ENCODE measurements at regions not wholly inside any gene's neighbourhood (a gene's known extent, or its start where the extent isn't known, plus 50 kb on each side); places are given as distances from the start of the nearest gene placed in this dataset.

DNA sequence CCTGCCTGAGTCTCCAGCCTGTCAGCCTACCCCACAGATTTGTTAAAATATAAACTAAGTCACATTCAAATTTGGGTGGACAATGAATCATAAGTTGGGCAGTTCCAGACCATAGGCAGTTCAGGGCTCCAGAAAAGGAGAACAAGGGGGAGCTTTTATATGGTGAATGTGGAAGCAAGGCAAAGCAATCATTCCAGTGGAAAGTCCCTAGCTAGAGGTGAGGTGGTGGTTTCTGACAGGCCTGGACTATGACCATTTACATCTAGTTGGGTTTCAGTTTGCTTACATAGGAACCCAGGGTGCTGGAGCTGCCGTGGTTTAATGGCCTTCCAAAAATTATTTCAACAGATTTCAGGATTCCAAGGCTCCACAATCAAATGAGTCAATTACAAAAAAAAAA, 207.3 kb downstream of the AEBP2 start:
- DNase-seq, result no peak
- Mint-ChIP-seq H3K4me3 (no peak overlapping the region), H3K4me1 (ENCODE audit: low read depth) (peaks cover 21% of the 10 kb centered on the region), H3K36me3 (ENCODE audit: low read depth) (peaks cover 12% of the 10 kb centered on the region), H3K9me3 (peaks cover 8% of the 10 kb centered on the region), H3K27ac (no peak overlapping the region), H3K27me3 (ENCODE audit: insufficient read depth) (no peaks in the 10 kb centered on the region)
- TF ChIP-seq CTCF (IDR thresholded peaks at IDR 0.05), result no peak

- no peak overlapping the region for H3K27ac Mint-ChIP-seq
- peak; percentile 26 for DNase-seq
- H3K4me3 Mint-ChIP-seq, result no peak overlapping the region
- H3K36me3 Mint-ChIP-seq (ENCODE audit: low read depth), result peaks cover 12% of the 10 kb centered on the region
- peaks cover 30% of the 10 kb centered on the region for H3K4me1 Mint-ChIP-seq (ENCODE audit: low read depth)
- H3K9me3 Mint-ChIP-seq, result peaks cover 8% of the 10 kb centered on the region
- no peak for TF ChIP-seq CTCF (IDR thresholded peaks at IDR 0.05)
- H3K27me3 Mint-ChIP-seq (ENCODE audit: insufficient read depth), result peaks cover 1% of the 10 kb centered on the region; the same call in 1 of the 2 replicates
These were observed 208.7 kb downstream of the AEBP2 start for GRCh38 chr12:19647806-19648556.

GRCh38 chr12:19648591-19648990, 209.3 kb downstream of the AEBP2 start:
- Mint-ChIP-seq H3K36me3 (ENCODE audit: low read depth) (peaks cover 12% of the 10 kb centered on the region), H3K4me1 (ENCODE audit: low read depth) (peaks cover 33% of the 10 kb centered on the region)

DNA sequence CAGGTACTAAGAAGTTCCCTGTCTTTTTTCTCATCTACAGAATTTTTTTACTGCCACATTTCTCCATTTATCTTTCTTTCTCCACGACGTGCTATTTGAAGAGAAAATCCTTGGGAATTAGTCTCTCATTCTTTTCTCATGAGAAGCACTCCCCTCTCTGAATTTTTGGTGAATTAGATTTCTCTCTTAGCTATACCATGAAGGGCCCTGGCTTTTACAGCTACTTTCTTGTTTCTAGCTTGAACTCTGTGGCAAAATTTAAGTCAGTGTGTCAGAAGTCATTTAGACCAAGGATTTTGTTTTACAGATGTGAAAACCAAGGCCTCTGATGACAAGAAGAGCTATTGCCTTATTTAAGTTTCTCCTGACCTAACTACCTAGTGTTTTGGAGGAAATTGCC, 213.1 kb downstream of the AEBP2 start:
- peaks cover 1% of the 10 kb centered on the region; the same call in 1 of the 2 replicates for H3K27me3 Mint-ChIP-seq (ENCODE audit: insufficient read depth)
- no peaks in the 10 kb centered on the region for H3K9me3 Mint-ChIP-seq
- DNase-seq, result peak; percentile 26
- H3K4me3 Mint-ChIP-seq, result no peak overlapping the region
- peak overlapping the region; percentile 79 for H3K27ac Mint-ChIP-seq
- peaks cover 65% of the 10 kb centered on the region for H3K4me1 Mint-ChIP-seq (ENCODE audit: low read depth)
- TF ChIP-seq CTCF (IDR thresholded peaks at IDR 0.05), result no peak
- H3K36me3 Mint-ChIP-seq (ENCODE audit: low read depth), result peaks cover 7% of the 10 kb centered on the region; the same call in 1 of the 2 replicates

More at GRCh38 chr12:19648591-19648990, 209.3 kb downstream of the AEBP2 start:
- Mint-ChIP-seq H3K4me3 (no peak overlapping the region), H3K9me3 (peaks cover 8% of the 10 kb centered on the region), H3K27me3 (ENCODE audit: insufficient read depth) (peaks cover 1% of the 10 kb centered on the region; the same call in 1 of the 2 replicates), H3K27ac (no peak overlapping the region)
- no peak for DNase-seq
- TF ChIP-seq CTCF (IDR thresholded peaks at IDR 0.05), result no peak

GRCh38 chr12:19654650-19655376, 215.5 kb downstream of the AEBP2 start:
- Mint-ChIP-seq H3K27me3 (ENCODE audit: insufficient read depth) (peaks cover 1% of the 10 kb centered on the region; the same call in 1 of the 2 replicates), H3K4me3 (peak overlapping the region; percentile 63), H3K27ac (peak overlapping the region; percentile 89), H3K36me3 (ENCODE audit: low read depth) (peaks cover 7% of the 10 kb centered on the region; the same call in 1 of the 2 replicates), H3K9me3 (no peaks in the 10 kb centered on the region), H3K4me1 (ENCODE audit: low read depth) (peaks cover 74% of the 10 kb centered on the region)
- DNase-seq, result peak; percentile 70
- peak; percentile 30; the same call in 1 of the 2 replicates for TF ChIP-seq CTCF (IDR thresholded peaks at IDR 0.05)
